Smooth muscle cell (in vitro differentiated cells): ENCODE measurements at regions not wholly inside any gene's neighbourhood (a gene's known extent, or its start where the extent isn't known, plus 50 kb on each side); places are given as distances from the start of the nearest gene placed in this dataset.

Source experiments
- DNase-seq: peaks from one replicate; lab custom pipeline; 2025; ENCODE audit not compliant: unreplicated experiment; lab: John Stamatoyannopoulos, UW
- H2AFZ ChIP-seq: fragments of 200-600 bp; sonication (generic); 2 replicates; pipeline ENCODE4 v1.6.0; 2016; ENCODE audit warnings: antibody characterized with exemption, low read depth, mild to moderate bottlenecking
- H3F3A ChIP-seq: fragments of 200-600 bp; sonication (generic); 2 replicates; pipeline ENCODE4 v1.6.0; 2017; ENCODE audit warnings: antibody characterized with exemption, low read depth
- H3K27ac ChIP-seq: fragments of 200-600 bp; sonication (generic); 2 replicates; pipeline ENCODE4 v1.5.1; 2016; ENCODE audit warnings: low read depth, mild to moderate bottlenecking
- H3K27me3 ChIP-seq: fragments of 200-600 bp; sonication (generic); 2 replicates; pipeline ENCODE4 v1.6.1; 2016; ENCODE audit warnings: low read depth, mild to moderate bottlenecking
- H3K36me3 ChIP-seq: fragments of 200-600 bp; sonication (generic); 2 replicates; pipeline ENCODE4 v1.5.1; 2016; ENCODE audit warnings: low read depth
- H3K4me1 ChIP-seq: fragments of 200-600 bp; sonication (generic); 2 replicates; pipeline ENCODE4 v1.5.1; 2016; ENCODE audit warnings: low read depth
- H3K4me2 ChIP-seq: fragments of 200-600 bp; sonication (generic); 2 replicates; pipeline ENCODE4 v1.6.0; 2016; ENCODE audit warnings: mild to moderate bottlenecking
- H3K4me3 ChIP-seq: fragments of 200-600 bp; sonication (generic); 2 replicates; pipeline ENCODE4 v1.5.1; 2016; ENCODE audit warnings: mild to moderate bottlenecking
- H3K79me2 ChIP-seq: fragments of 200-600 bp; sonication (generic); 2 replicates; pipeline ENCODE4 v1.6.0; 2016; ENCODE audit warnings: low read depth, mild to moderate bottlenecking
- H3K9ac ChIP-seq: fragments of 200-600 bp; sonication (generic); 2 replicates; pipeline ENCODE4 v1.6.0; 2016; ENCODE audit warnings: low read depth
- H3K9me3 ChIP-seq: fragments of 200-600 bp; sonication (generic); replicated peaks from 2 replicates; pipeline ENCODE4 v1.5.1; 2016; ENCODE audit warnings: low read depth
- H4K20me1 ChIP-seq: fragments of 200-600 bp; sonication (generic); 2 replicates; pipeline ENCODE4 v1.6.0; 2016; ENCODE audit warnings: low read depth
- WGBS: methylation state at CpG from one replicate; pipeline ENCODE4 v1.1.7; 2016; ENCODE audit warnings: low lambda C conversion rate; 5-methylcytosine and 5-hydroxymethylcytosine counted together
- TF ChIP-seq, protein P1 (sequence below): fragments of 200-600 bp; sonication (generic); IDR thresholded peaks from 2 replicates; pipeline ENCODE4 v1.5.1; 2017; ENCODE audit warnings: borderline replicate concordance, mild to moderate bottlenecking, antibody characterized with exemption; ENCODE audit not compliant: insufficient read depth, poor library complexity, severe bottlenecking

DNA sequence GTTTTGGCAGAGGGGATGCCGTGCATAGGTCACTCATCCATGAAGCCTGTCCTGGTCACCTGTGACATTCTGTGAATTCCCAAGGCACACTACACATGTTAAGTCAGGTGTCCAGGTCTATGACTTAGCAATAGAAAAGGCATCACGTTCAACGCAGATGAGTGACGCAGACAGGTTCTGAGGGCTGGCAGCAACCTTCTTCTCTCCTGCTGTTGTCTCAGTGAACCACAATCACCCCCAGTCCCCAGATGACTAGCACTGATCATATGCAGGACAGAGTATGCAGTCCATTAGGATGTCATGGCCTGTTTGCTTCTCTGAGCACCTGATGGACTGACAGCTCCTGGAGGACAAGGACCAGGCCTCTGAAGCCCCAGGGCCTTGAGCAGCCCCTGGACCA is 157.8 kb upstream of the KAZN start:
- Histone ChIP-seq H3K9ac (no peak overlapping the region), H3K4me2 (no peak overlapping the region), H4K20me1 (no peaks in the 10 kb centered on the region), H3F3A (no peaks in the 10 kb centered on the region), H3K9me3 (no peaks in the 10 kb centered on the region), H3K4me1 (no peaks in the 10 kb centered on the region), H3K27me3 (peaks cover 5% of the 10 kb centered on the region), H3K36me3 (no peaks in the 10 kb centered on the region), H3K4me3 (no peak overlapping the region), H2AFZ (no peak overlapping the region), H3K79me2 (no peaks in the 10 kb centered on the region), H3K27ac (no peak overlapping the region)
- TF ChIP-seq, protein P1, sequence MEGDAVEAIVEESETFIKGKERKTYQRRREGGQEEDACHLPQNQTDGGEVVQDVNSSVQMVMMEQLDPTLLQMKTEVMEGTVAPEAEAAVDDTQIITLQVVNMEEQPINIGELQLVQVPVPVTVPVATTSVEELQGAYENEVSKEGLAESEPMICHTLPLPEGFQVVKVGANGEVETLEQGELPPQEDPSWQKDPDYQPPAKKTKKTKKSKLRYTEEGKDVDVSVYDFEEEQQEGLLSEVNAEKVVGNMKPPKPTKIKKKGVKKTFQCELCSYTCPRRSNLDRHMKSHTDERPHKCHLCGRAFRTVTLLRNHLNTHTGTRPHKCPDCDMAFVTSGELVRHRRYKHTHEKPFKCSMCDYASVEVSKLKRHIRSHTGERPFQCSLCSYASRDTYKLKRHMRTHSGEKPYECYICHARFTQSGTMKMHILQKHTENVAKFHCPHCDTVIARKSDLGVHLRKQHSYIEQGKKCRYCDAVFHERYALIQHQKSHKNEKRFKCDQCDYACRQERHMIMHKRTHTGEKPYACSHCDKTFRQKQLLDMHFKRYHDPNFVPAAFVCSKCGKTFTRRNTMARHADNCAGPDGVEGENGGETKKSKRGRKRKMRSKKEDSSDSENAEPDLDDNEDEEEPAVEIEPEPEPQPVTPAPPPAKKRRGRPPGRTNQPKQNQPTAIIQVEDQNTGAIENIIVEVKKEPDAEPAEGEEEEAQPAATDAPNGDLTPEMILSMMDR = no peak
- no peak for DNase-seq
- WGBS = 95% methylated on average over 4 of the region's 4 CpGs

DNA sequence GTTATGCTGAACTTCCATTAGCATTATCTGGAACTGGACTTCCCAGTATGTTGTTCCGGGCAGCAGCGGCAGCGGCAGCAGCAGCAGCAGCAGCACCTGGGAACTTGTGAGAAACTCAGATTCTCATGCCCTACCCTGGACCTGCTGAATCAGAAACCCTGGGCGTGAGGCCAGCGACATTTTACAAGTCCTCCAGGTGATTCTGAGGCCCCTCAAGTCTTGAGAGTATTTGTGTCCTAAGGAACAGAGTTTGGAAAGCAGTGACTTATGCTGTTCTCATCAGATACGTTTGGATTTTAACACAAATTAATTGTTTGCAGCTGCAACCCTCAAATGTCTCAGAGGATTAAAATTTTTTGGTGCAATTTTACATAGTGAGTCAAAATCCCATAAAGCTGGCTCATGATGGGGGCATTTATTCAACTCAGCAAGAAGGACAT is 157.2 kb upstream of the KAZN start:
- Histone ChIP-seq H3K4me1 (no peaks in the 10 kb centered on the region), H4K20me1 (no peaks in the 10 kb centered on the region), H3K27me3 (peaks cover 5% of the 10 kb centered on the region), H3K36me3 (no peaks in the 10 kb centered on the region), H3K79me2 (no peaks in the 10 kb centered on the region), H3F3A (no peaks in the 10 kb centered on the region), H3K9me3 (no peaks in the 10 kb centered on the region), H3K27ac (no peak overlapping the region), H2AFZ (no peak overlapping the region), H3K4me2 (no peak overlapping the region), H3K9ac (no peak overlapping the region), H3K4me3 (no peak overlapping the region)
- no peak for DNase-seq
- WGBS = 85% methylated on average over 6 of the region's 6 CpGs
- TF ChIP-seq, protein P1 = no peak

DNA sequence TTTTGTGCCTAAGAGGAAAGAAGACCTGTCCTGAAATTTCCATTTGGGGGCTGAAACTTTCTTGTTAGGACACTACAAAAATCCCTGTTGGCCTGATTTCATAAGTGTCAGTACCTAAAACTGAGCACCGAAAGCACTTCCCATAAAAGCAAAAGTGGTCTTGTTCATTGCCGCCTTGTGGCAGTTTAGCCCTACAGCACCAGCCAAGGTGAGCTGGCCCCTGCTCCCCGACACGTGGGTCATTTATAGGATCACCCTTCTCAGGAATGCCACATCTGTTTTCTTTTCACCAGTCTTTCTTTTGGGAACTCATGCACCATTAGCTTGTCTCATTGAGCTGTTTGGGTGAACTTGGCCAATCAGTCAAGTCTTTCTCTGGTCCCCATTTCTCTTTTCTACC is 155.8 kb upstream of the KAZN start:
- H3F3A ChIP-seq = no peaks in the 10 kb centered on the region
- H3K36me3 ChIP-seq = no peaks in the 10 kb centered on the region
- H3K27ac ChIP-seq = no peak overlapping the region
- no peaks in the 10 kb centered on the region for H3K4me1 ChIP-seq
- H3K79me2 ChIP-seq = no peaks in the 10 kb centered on the region
- H3K4me2 ChIP-seq = no peak overlapping the region
- H3K27me3 ChIP-seq = peaks cover 5% of the 10 kb centered on the region
- no peak overlapping the region for H3K4me3 ChIP-seq
- H3K9ac ChIP-seq = no peak overlapping the region
- TF ChIP-seq, protein P1 = no peak
- no peaks in the 10 kb centered on the region for H3K9me3 ChIP-seq
- no peak for DNase-seq
- no peak overlapping the region for H2AFZ ChIP-seq
- 63% methylated on average over 4 of the region's 4 CpGs for WGBS
- no peaks in the 10 kb centered on the region for H4K20me1 ChIP-seq

DNA sequence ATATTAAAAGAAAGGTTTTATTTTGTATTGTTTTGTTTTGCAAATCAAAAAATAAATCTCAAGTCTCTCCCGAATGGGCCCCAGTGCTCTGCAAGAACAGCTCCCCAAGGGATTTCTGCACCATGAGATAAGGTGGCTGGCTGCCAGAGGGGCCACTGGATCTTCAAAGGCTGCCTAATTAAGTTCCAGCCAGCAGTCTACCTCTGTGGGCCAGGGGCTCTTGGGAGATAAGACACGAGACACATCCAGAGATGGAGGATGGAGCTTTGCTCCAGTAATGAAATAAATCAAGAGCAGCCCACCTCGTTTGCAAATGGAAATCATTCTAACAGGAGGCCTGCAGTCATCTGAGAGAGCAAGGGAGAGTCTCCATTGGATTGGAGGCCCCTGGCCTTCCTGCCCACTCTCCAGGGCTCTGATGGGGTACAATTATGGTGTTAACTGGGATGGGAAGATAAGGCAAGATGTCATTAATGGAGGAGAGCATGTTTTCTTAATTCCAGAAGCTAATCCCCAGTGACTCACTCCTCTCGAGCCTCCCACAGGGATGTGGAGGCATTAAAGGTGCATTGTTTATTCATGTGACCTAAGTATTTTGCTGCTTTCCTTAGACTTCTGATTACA is 155.2 kb upstream of the KAZN start:
- Histone ChIP-seq H3K9me3 (no peaks in the 10 kb centered on the region), H3K79me2 (no peaks in the 10 kb centered on the region), H3K4me3 (no peak overlapping the region), H4K20me1 (no peaks in the 10 kb centered on the region), H3K27me3 (peaks cover 5% of the 10 kb centered on the region), H3K4me1 (no peaks in the 10 kb centered on the region), H2AFZ (no peak overlapping the region), H3K36me3 (no peaks in the 10 kb centered on the region), H3K27ac (no peak overlapping the region), H3K4me2 (peak overlapping the region; percentile 22), H3K9ac (no peak overlapping the region), H3F3A (no peaks in the 10 kb centered on the region)
- no peak for DNase-seq
- TF ChIP-seq, protein P1 = no peak
- 29% methylated on average over 4 of the region's 4 CpGs for WGBS
